Parathyroid adenoma (tissue), 2 donors: ENCODE measurements at regions not wholly inside any gene's neighbourhood (a gene's known extent, or its start where the extent isn't known, plus 50 kb on each side); places are given as distances from the start of the nearest gene placed in this dataset.

Source experiments
- H2AFZ ChIP-seq: fragments of 300-600 bp; sonication (generic); one replicate; pipeline ENCODE4 v1.7.0; 2017; ENCODE audit warnings: antibody characterized with exemption, mild to moderate bottlenecking
- H3K27ac ChIP-seq: fragments of 300-600 bp; sonication (generic); one replicate; pipeline ENCODE4 v1.7.0; 2017
- H3K27me3 ChIP-seq: fragments of 300-600 bp; sonication (generic); one replicate; pipeline ENCODE4 v1.7.0; 2017; ENCODE audit warnings: low read length; ENCODE audit not compliant: control insufficient read depth, insufficient read depth
- H3K36me3 ChIP-seq: fragments of 300-600 bp; sonication (generic); one replicate; pipeline ENCODE4 v1.7.0; 2017; ENCODE audit warnings: low read length; ENCODE audit not compliant: control insufficient read depth, insufficient read depth
- H3K4me1 ChIP-seq: fragments of 300-600 bp; sonication (generic); one replicate; pipeline ENCODE4 v1.7.0; 2017; ENCODE audit warnings: control low read depth
- H3K4me2 ChIP-seq: fragments of 300-600 bp; sonication (generic); one replicate; pipeline ENCODE4 v1.7.0; 2017; ENCODE audit warnings: low read length
- H3K4me3 ChIP-seq: fragments of 300-600 bp; sonication (generic); one replicate; pipeline ENCODE4 v1.7.0; 2017; ENCODE audit warnings: low read depth, low read length
- H3K79me2 ChIP-seq: fragments of 300-600 bp; sonication (generic); one replicate; pipeline ENCODE4 v1.7.0; 2017; ENCODE audit warnings: control low read depth
- H3K9ac ChIP-seq: fragments of 300-600 bp; sonication (generic); one replicate; pipeline ENCODE4 v1.7.0; 2017; ENCODE audit warnings: mild to moderate bottlenecking
- H3K9me3 ChIP-seq: fragments of 300-600 bp; sonication (generic); one replicate; pipeline ENCODE4 v1.7.0; 2017; ENCODE audit warnings: low read length; ENCODE audit not compliant: control insufficient read depth
- TF ChIP-seq, protein P1 (sequence below): fragments of 300-600 bp; sonication (generic); IDR thresholded peaks from one replicate; pipeline ENCODE4 v1.7.0; 2017; ENCODE audit warnings: antibody characterized with exemption, mild to moderate bottlenecking
- donor health status: primary hyperparathyroidism.

GRCh38 chr1:56135069-56135863, 444.1 kb downstream of the PLPP3 start:
- no peaks in the 10 kb centered on the region for H3K9me3 ChIP-seq
- no peaks in the 10 kb centered on the region for H3K36me3 ChIP-seq
- no peak overlapping the region for H3K4me2 ChIP-seq
- no peak overlapping the region for H3K9ac ChIP-seq
- no peaks in the 10 kb centered on the region for H3K79me2 ChIP-seq
- H3K4me3 ChIP-seq = no peak overlapping the region
- H2AFZ ChIP-seq = no peak overlapping the region
- H3K27me3 ChIP-seq = no peaks in the 10 kb centered on the region
- no peaks in the 10 kb centered on the region for H3K4me1 ChIP-seq
- TF ChIP-seq, protein P1, sequence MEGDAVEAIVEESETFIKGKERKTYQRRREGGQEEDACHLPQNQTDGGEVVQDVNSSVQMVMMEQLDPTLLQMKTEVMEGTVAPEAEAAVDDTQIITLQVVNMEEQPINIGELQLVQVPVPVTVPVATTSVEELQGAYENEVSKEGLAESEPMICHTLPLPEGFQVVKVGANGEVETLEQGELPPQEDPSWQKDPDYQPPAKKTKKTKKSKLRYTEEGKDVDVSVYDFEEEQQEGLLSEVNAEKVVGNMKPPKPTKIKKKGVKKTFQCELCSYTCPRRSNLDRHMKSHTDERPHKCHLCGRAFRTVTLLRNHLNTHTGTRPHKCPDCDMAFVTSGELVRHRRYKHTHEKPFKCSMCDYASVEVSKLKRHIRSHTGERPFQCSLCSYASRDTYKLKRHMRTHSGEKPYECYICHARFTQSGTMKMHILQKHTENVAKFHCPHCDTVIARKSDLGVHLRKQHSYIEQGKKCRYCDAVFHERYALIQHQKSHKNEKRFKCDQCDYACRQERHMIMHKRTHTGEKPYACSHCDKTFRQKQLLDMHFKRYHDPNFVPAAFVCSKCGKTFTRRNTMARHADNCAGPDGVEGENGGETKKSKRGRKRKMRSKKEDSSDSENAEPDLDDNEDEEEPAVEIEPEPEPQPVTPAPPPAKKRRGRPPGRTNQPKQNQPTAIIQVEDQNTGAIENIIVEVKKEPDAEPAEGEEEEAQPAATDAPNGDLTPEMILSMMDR = no peak
- H3K27ac ChIP-seq = no peak overlapping the region

- no peaks in the 10 kb centered on the region for H3K9me3 ChIP-seq
- H3K27ac ChIP-seq = no peak overlapping the region
- no peaks in the 10 kb centered on the region for H3K36me3 ChIP-seq
- H3K79me2 ChIP-seq = no peaks in the 10 kb centered on the region
- H3K9ac ChIP-seq = no peak overlapping the region
- H3K4me1 ChIP-seq = no peaks in the 10 kb centered on the region
- no peak overlapping the region for H2AFZ ChIP-seq
- no peaks in the 10 kb centered on the region for H3K27me3 ChIP-seq
- H3K4me2 ChIP-seq = no peak overlapping the region
- no peak overlapping the region for H3K4me3 ChIP-seq
- TF ChIP-seq, protein P1 = no peak
These were observed 445.6 kb downstream of the PLPP3 start for GRCh38 chr1:56133522-56134472.

DNA sequence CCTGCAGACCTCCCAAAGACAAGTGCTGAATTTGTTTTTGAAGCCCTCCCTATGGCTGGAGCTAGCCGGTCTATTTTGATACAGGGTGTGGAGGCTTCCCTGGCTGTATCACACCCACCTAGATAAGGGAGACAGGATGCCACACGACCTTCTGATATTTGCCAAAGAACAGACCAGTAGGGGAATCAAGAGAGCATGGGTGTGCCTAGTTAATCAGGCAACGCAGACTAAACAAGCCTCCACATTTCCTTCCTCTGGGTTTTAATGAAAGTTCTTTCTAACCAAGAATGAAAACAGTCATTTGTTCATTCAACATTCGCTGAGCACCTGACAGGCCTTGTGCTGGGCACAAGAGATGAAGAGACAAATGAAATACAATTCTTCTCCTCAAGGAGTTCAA, 446.8 kb downstream of the PLPP3 start:
- H2AFZ ChIP-seq = no peak overlapping the region
- no peaks in the 10 kb centered on the region for H3K79me2 ChIP-seq
- H3K36me3 ChIP-seq = no peaks in the 10 kb centered on the region
- H3K27me3 ChIP-seq = no peaks in the 10 kb centered on the region
- no peak overlapping the region for H3K4me2 ChIP-seq
- TF ChIP-seq, protein P1 = no peak
- no peak overlapping the region for H3K27ac ChIP-seq
- no peaks in the 10 kb centered on the region for H3K9me3 ChIP-seq
- H3K9ac ChIP-seq = no peak overlapping the region
- H3K4me3 ChIP-seq = no peak overlapping the region
- H3K4me1 ChIP-seq = no peaks in the 10 kb centered on the region

- Histone ChIP-seq H3K4me1 (no peaks in the 10 kb centered on the region), H3K36me3 (no peaks in the 10 kb centered on the region)
- TF ChIP-seq, protein P1 = no peak
These were observed 449.5 kb downstream of the PLPP3 start for GRCh38 chr1:56129837-56130236.

More at GRCh38 chr1:56129837-56130236, 449.5 kb downstream of the PLPP3 start:
- Histone ChIP-seq H3K4me3 (no peak overlapping the region), H3K27ac (no peak overlapping the region), H3K27me3 (no peaks in the 10 kb centered on the region), H2AFZ (no peak overlapping the region), H3K4me2 (no peak overlapping the region), H3K9me3 (no peaks in the 10 kb centered on the region), H3K79me2 (no peaks in the 10 kb centered on the region), H3K9ac (no peak overlapping the region)
